NCI-H345 (cell line): ENCODE measurements at regions not wholly inside any gene's neighbourhood (a gene's known extent, or its start where the extent isn't known, plus 50 kb on each side); places are given as distances from the start of the nearest gene placed in this dataset.
A peak's percentile ranks its signal among the peaks of the same experiment; 100 is the strongest.
"Not testable (repeated sequence)": the region's sequence is repeated elsewhere in the genome, so short reads cannot be mapped to it uniquely, and the experiment has no call there.

Experiments
- DNase-seq: peaks from one replicate; lab custom pipeline; 2025; lab: John Stamatoyannopoulos, UW

DNA sequence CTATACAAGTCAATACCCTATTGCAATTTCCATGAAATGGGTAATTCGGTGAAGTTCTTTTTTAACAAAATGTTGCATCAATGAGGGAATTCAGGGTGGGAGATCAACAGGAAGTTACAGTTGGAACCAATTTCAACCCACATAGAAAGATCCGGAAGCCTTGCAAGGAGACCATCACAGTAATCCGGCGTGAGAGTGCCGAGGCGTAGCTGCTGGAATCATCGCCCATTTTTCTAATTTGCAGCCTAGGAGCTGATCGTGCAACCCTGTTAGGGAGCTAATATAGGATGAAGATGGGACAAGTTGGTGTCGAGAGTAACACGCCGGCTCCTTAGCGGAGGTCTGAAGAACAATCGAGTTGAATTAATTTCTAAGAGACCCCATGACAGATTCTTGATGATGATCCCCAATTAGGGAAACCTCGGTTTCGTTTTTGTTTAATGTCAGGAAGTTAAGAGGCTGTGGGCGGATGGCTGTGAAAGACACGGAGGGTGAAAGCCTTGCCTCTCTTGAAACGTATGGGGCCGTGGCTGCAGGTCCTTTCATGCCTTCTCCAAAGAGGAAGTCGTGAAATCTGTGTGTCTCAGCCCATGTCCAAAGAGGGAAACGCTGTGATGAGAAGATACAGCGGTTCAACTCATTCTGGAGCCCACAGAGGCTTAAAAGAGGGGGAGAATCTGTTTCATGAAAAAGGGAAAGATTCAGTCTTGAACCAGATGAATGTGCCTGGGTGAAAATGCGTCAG, 51.2 kb upstream of the CARD11 start:
- no peak for DNase-seq

DNA sequence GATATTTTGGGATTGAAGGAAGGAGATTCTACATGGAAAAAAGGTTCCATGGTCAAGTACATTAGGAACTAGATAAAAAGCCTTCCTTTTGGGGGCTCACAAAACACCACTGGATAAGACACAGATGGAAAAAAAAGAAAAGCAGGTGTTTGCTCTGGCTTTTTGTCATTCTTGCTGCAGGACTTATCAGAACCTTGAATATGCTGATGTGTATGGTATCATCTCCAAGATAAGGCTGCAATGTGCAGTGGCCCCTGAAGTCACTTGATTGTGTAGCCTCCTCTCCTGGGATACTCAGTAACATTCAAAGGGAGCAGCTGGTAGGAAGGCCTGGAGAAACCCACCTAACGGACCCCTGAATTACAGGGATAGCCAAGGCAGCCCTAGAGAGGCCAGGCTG, 54.1 kb upstream of the CARD11 start:
- DNase-seq: no peak

DNA sequence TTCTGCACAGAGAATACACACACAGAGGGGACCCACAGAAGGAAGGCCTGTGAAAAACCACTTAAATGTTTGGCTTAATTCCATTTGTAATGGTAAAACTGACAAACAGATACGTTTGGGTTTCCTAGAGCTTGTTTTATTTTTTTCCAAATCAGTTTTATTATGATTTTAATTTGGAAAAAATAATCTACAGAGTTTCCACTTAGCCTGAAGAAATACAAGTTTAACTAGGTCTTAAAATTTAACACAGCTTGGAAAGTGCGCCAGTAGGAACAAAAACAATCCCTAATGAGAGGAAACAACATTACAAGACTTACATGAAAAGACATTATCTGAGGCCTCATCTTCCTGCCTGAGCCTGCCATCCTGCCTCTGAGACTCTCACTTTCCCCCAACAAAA, 58.5 kb upstream of the CARD11 start:
- no peak for DNase-seq

DNA sequence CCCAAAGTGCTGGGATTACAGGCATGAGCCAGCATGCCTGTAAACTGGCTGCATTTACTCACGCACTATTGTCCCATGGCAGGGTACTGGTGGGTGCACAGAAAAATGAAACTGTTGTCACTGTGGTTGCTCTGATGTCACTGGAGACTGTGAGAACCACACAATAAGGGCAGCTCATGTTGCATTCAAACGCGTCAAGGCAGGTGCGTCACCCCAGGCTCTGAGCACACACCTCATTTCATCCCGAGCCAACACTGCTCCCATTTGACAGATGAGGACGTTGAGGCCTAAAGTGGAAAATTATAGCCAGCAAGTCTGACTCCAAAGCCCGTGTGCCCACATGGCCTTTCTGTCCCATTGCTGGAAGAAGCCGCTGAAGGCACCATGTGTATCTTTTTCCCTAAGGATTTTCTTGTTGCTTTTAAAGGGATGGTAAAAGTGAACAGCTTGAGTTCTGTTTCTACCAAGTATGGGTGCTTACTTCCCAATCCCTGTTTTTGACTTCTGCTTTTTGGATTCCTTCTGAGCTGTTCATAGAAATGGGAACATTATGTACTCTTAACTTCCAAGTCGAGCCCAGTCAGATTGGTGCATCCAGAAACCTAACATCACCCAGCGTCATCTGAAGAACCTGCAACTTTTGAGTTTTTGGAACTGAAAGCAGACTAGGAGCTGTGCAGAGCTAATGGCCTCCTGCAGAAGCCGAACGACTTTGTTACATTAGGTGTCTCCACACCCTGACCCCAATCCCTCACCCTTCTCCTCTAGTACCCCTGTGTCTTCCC, 60.1 kb upstream of the CARD11 start:
- no peak for DNase-seq

DNA sequence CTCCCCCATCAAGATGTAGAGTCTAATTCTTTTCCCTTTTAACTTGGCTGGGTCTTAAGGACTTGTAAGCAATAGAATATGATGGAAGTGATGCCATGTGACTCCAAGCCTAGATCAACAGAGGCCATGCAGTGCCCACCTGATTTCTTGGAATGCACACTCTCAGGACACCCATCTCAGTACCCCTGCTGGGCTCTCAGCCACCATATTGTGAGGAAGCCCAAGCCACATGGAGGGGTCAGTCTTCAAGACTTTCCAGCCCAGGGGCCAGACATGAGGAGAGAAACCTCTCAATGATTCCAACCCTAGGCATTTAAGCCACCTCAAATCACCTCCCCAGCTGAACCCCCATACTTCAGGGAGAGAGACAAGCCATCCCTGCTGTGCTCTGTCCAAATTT, 62.2 kb upstream of the CARD11 start:
- DNase-seq: no peak

DNA sequence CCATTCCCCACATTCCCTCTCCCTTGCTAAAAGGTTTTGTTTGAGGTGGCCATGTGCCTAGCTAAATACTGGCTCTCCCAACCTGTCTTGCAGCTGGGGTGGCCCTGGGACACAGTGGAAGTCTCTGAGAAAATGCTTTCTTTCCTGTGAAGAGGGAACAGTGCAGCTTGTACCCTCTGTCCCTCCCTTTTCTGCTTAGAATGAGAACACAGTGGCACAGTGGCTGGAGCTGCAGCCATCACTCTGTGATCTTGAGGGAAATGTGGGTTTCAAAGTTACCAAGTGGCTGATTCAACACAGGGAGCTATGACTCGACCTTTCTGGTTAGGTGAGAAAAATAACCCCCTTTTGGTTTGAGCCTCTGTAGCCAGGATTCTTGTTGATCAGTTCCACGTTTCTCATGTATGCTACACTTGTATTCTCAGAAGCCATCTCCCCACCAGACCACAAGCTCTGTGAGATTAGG, 62.7 kb upstream of the CARD11 start:
- DNase-seq: no peak

DNA sequence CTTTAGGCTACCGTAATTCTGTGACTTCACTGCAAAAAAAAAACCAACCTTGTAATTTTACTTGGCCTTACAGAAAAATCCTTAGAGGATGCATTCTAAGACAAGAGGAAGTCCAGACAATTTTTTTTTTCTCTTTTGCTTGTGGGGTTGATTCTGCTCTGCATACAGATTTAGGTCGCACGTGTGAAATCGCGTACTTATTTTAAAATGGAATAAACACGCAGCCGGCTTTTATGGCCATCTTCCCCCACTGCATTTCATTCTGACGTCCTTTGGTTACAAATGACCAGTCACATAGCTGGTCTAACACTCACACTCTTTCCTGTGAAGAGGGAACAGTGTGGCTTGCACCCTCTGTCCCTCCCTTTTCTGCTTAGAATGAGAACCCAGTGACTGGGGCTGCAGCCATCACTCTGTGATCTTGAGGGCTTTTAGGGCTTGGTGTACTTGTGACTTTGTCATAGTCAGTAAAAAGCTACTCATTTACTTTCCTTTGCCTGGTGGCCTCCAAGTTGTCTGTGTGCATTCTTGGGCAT, 63.6 kb upstream of the CARD11 start:
- DNase-seq: no peak

DNA sequence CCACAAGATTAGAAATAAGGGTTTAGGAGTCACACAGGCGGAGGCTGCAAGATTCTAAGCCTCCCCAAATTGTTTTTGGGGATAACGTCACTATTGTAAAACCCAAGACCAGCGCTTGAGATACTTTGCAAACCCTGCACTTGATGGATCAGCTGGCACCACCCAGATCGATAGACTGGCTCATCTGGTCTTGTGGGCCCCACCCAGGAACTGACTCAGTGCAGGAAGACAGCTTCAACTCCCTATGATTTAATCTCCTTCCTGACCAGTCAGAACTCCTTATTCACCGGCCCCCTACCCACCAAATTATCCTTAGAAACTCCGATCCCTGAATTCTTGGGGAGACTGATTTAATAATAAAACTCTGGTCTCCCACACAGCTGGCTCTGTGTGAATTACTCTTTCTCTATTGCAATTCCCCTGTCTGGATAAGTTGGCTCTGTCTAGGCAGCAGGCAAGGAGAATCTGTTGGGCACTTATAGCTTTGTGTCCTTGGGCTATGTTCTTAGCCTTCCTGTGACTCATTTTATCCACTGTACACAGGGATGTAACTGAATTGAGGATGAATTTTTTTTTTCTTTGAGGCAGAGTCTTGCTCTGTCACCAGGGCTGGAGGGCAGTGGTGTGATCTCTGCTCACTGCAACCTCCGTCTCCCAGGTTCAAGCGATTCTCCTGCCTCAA, 64.4 kb upstream of the CARD11 start:
- no peak for DNase-seq

DNA sequence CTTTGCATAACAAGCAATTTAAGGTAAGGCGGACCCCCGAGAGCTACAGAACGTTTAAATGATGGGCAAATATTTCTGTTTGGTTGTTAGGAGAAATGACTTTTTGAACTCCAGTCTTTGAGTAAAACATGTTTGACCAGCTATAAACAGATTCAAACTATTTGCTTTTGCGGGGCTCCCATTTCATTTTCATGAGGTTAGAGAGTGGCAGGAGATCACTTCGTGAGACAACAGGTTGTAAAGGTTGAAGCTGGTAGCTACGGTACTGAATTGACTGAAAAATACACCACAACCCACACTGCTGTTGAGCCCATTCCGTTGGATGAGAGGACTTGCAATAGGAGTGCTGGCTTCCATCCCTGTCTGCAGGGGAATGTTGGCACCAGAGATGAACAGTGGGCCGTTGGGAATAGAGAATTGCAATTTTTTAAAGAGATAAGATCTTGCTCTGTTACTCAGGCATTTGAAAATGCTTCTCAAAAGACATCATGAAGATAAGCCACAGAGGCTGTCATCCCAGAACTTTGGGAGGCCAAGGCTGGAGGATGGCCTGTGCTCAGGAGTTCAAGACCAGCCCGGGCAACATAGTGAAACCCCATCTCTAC, 65.7 kb upstream of the CARD11 start:
- no peak for DNase-seq

DNA sequence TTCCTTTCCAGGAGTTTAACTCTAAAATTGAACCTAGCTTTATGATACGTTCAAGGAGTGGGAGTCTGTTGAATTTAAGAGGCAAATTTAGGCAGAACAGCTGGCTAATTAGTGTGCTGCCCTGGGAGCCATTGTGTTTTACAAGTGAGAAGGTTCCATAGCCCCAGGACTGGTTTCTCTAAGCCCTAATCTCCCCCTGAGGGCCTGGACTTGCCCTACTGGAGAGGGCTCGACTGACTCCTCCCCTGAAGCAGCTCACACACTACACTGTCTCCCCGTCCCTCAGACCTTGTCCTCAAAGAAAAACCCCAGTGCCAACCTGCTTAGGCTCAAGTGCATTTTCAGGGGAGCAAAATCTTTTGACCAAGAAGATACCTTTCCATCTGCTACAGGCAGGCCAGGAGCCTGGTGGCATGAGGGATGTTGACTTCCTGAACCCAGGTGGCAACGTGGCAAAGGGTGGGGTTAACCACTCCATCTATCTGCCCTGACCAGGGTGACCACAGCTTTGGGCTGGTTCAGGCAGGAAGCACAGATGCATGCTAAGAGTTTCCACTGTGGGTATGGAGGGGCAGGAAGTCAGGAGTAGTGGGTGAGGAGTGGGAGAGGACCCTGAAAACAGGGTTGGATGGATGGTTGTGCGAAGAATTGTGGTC, 68.9 kb upstream of the CARD11 start:
- peak; percentile 36 for DNase-seq

DNA sequence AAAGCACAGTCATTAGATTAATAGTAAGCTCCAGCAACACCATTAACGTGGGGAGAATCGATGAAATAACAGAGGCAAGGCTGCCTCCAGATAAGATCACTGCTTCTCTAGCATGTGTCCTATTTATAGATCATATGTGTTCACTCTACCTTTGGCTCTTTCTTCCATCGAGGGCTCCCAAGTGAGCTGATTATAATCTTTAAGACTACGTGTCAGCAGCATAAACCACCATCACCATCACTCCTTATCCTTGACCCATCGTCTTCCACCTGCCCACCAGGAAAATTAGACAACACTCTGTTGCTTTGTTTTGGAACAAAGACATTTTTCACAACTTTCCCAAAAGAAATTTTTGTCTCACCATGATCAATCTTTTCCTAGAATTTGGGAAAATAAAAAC, 71.2 kb upstream of the CARD11 start:
- DNase-seq: no peak

DNA sequence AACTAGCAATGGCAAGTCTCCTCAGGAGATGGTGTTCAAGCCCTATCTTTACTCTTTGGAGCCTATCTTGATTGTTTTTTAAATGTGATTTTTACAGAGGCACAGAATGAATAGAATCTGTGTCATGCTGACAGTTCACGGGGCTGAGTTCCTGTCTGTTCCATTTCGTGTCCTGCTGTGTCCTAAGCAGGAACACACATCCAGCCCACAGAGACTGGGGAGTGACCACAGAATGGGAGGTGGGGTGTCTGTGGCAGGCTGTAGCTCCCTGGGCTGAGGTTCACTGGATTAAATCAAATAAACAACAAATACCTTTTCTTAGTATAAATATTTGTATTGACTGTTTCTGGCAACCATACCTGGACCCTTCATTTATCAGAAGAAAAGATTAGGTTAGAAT, 73.4 kb upstream of the CARD11 start:
- DNase-seq: no peak

DNA sequence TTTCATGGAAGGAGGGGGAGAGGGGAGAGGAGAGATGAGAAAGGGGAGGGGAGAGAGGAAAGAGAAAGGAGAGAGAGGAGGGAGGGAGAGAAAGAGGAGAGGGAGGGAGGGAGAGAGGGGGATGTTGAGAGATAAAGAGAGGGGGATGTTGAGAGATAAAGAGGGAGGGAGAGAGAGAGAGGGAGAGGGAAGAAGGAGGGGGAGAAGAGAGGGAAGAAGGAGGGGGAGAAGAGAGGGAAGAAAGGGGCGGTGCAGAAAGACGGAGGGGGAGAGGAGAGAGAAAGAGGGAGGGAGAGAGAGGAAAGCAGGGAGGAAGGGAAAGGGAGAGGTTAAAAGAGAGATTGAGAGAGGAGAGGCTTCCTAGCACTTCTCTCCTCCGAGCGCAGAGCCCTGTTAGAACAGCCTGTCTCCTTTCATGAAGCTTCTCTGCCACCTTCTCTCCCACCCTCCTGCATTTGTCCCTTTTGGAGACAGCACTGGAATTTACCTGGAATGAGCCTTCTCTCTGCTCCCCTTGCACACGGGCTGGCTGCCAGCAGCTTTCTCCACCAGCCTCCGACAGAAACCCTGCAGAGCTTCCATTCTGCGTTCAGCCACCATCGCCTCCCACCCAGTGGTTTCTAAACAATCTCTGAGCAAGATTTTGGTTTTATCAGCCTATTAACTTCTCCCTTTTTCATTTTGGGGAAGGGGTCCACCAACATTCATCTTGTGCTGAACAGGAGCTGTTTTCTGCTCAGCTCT, 74.0 kb upstream of the CARD11 start:
- DNase-seq: peak; percentile 5

DNA sequence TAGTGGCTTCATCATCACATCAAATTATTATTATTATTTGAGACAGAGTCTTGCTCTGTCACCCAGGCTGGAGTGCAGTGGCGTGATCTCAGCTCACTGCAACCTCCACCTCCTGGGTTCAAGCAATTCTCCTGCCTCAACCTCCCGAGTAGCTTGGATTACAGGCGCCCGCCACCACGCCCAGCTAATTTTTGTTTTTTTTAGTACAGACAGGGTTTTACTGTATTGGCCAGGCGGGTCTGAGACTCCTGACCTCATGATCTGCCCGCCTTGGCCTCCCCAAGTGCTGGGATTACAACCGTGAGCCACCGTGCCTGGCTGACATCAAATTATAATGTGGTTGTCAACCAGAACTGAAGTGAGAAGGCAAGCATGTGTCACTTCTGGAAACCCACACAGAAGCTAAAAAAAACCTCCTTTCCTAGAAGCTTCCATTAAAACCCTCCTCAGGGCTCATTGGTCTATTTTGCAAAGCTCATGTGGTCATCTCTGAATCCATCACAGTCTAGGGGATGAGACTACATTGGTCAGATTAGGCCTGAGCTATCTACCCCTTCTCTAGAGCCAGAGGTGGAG, 75.8 kb upstream of the CARD11 start:
- not testable (repeated sequence) for DNase-seq

DNA sequence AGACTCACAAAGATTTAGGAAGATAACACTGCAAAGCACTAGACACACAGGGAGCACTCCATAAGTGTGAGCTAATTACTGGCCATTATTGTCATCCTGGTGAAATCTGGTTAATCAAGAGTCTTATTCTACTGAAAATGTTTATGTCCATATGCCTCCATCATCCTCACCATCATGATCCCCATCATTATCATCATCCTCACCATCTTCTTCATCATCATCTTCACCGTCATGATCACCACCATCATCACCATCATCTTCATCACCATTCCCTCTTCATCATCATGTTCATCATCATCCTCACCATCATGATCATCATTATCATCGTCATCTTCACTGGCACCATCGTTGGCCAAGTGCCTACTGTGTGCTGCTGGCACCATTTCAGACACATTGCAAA, 76.3 kb upstream of the CARD11 start:
- DNase-seq: no peak

DNA sequence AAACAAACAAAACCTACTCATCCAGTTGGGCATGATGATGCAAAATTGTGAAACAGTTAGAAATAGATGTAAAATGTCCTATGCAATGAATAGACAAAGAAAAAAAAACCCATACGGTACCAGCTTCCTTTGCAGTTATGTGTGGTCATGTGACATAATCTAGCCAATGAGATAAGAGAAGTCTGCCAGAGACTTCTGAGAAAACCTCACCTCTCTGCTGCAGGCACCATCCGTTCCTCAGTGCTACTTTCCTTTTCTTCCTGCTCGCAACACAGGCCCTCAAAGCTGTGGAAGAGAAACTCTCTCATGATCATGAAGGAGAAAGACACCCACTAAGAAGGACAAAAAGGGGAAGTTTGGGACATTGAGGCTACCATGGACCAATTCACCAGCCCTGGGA, 76.8 kb upstream of the CARD11 start:
- DNase-seq: no peak

DNA sequence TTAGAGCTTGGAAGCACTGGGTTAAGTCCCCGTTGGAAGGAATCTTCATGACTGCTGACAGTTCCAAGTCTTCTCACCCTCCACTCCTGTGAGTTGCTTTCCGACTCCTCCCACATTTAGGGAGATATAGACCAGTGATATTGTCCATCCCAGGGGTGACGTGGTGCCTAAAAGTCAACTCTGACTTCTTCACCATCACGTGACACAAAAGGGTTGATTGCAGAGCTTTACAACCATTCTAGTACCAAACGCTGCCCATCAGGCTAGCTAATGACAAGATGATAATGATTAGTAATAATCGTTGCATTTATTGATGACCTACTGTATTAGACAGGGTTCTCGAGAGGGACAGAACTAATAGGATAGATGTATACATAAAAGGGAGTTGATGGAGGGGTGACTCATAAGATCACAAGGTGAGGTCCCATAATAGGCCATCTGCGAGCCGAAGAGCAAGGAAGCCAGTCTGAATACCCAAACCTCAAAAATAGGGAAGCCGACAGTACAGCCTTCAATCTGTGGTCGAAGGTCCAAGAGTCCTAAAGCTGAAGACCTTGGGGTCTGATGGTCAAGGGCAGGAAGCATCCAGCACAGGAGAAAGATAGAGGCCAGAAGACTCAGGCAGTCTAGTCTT, 85.3 kb upstream of the CARD11 start:
- no peak for DNase-seq

DNA sequence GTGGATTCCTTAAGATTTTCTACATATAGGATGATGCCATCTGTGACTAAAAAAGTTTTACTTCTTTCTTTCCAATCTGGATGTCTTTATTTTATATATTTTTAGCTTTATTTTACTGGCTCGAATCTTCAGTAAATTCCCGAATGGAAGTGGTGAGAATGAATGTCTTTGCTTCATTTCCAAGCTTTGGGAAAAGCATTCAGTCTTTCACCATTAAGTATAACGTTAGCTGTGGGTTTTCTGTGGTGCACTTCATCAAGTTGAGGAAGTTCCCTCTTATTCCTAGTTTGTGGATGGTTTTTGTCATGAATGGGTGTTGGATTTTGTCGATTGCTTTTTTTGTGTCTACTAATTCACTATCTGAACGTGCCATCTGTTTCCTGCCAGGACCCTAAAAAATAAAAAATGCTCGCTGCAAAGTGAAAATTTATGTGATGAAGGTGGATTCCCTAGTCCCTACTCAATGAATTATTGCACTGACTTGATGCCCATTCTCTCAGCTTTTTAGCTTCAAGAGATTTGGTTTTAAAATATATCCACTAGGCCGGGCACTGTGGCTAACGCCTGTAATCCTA, 90.2 kb upstream of the CARD11 start:
- DNase-seq: no peak

DNA sequence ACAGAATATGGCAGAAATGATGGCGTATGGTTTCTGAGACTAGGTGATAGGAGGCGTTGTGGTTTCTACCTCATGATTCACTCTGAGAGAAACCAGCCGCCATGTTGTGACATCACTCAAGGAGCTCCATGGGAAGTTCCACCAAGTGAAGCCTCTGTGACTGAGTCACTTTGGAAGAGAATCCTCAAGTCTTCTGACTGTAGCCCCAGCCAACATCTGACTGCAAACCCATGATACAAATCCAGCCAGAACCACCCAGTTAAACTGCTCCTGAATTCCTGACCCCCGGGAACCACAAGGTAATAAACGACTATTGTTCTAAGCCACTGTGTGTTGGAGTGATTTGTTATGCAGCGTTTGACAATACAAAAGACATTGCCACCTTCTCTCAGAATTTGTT, 91.1 kb upstream of the CARD11 start:
- no peak for DNase-seq

DNA sequence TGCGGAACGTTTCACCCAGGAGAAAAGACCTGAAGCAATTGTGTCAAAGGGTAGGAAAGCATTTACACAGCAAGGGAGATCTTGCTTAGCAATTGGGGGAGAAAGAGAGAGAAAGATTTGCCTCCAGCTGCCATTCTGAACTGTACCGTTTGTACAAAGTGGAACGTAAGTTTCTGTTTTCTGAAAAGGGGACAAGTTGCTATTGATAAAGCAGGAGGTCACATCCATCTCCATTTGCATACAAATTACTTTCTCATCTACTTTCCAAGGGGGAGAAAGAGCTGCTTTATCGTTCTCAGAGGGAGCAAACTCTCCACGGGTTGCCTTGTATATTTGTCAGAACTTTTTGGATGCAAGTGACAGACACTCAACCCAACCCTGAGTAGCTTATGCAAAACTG, 92.0 kb upstream of the CARD11 start:
- no peak for DNase-seq
